ENCODE measurements at regions not wholly inside any gene's neighbourhood (a gene's known extent, or its start where the extent isn't known, plus 50 kb on each side); places are given as distances from the start of the nearest gene placed in this dataset.
A peak's percentile ranks its signal among the peaks of the same experiment; 100 is the strongest.
"Not testable (repeated sequence)": the region's sequence is repeated elsewhere in the genome, so short reads cannot be mapped to it uniquely, and the experiment has no call there.

GRCh38 chr11:93902921-93903320 lies 52.5 kb upstream of the VSTM5 start:
- DNase-seq, result no peak

GRCh38 chr11:93903989-93904388 lies 53.6 kb upstream of the VSTM5 start:
- no peak for DNase-seq

GRCh38 chr11:93904716-93905115 lies 54.3 kb upstream of the VSTM5 start:
- no peak for DNase-seq

GRCh38 chr11:93905384-93905783 lies 55.0 kb upstream of the VSTM5 start:
- no peak for DNase-seq

- no peak for DNase-seq
Observed at GRCh38 chr11:93906486-93906885, 56.1 kb upstream of the VSTM5 start.

- no peak for DNase-seq
Observed at GRCh38 chr11:93907901-93908300, 57.5 kb upstream of the VSTM5 start.

- no peak for DNase-seq
Observed at GRCh38 chr11:93908689-93909088, 58.3 kb upstream of the VSTM5 start.

- DNase-seq, result no peak
Observed at GRCh38 chr11:93917673-93918072, 67.3 kb upstream of the VSTM5 start.

- peak; percentile 76 for DNase-seq
Observed at GRCh38 chr11:93921695-93922468, 71.5 kb upstream of the VSTM5 start.

- no peak for DNase-seq
Observed at GRCh38 chr11:93922830-93923229, 72.4 kb upstream of the VSTM5 start.

GRCh38 chr11:93926099-93926498 lies 75.7 kb upstream of the VSTM5 start:
- not testable (repeated sequence) for DNase-seq

GRCh38 chr11:93929407-93929806 lies 79.0 kb upstream of the VSTM5 start:
- no peak for DNase-seq

GRCh38 chr11:93933230-93933629 lies 82.8 kb upstream of the VSTM5 start:
- DNase-seq, result no peak

- peak; percentile 47 for DNase-seq
Observed at GRCh38 chr11:93935826-93936225, 85.3 kb upstream of the HEPHL1 start.

GRCh38 chr11:93936460-93936859 lies 84.7 kb upstream of the HEPHL1 start:
- DNase-seq, result no peak

GRCh38 chr11:93939084-93939760 lies 81.9 kb upstream of the HEPHL1 start:
- no peak for DNase-seq

- no peak for DNase-seq
Observed at GRCh38 chr11:93940395-93940794, 80.8 kb upstream of the HEPHL1 start.

GRCh38 chr11:93942176-93942575 lies 79.0 kb upstream of the HEPHL1 start:
- DNase-seq, result no peak

- DNase-seq, result no peak
Observed at GRCh38 chr11:93945596-93945995, 75.6 kb upstream of the HEPHL1 start.

GRCh38 chr11:93952082-93952780 lies 68.9 kb upstream of the HEPHL1 start:
- no peak for DNase-seq

- DNase-seq, result peak; percentile 17
Observed at GRCh38 chr11:93957397-93957952, 63.7 kb upstream of the HEPHL1 start.

GRCh38 chr11:93958991-93959390 lies 62.2 kb upstream of the HEPHL1 start:
- DNase-seq, result no peak

GRCh38 chr11:93959663-93960062 lies 61.5 kb upstream of the HEPHL1 start:
- DNase-seq, result no peak

- no peak for DNase-seq
Observed at GRCh38 chr11:93963072-93963471, 58.1 kb upstream of the HEPHL1 start.
